SK-N-MC (cell line): ENCODE measurements at regions not wholly inside any gene's neighbourhood (a gene's known extent, or its start where the extent isn't known, plus 50 kb on each side); places are given as distances from the start of the nearest gene placed in this dataset.
"Not testable (repeated sequence)": the region's sequence is repeated elsewhere in the genome, so short reads cannot be mapped to it uniquely, and the experiment has no call there.

ENCODE experiments used
- EZH2 ChIP-seq: fragments of 200-600 bp; sonication (generic); IDR thresholded peaks from one replicate; pipeline ENCODE4 v1.6.1; 2017; ENCODE audit warnings: antibody characterized with exemption
- FOXP2 ChIP-seq: optimal IDR thresholded peaks from 2 replicates; pipeline ENCODE3; 2011; ENCODE audit warnings: mild to moderate bottlenecking, moderate library complexity; ENCODE audit not compliant: insufficient read depth; ENCODE audit errors: extremely low read length, control extremely low read depth
- POLR2AphosphoS5 ChIP-seq: IDR thresholded peaks from 2 replicates; pipeline ENCODE4 v1.6.1; 2012; ENCODE audit warnings: mild to moderate bottlenecking, low read depth, low read length, borderline replicate concordance

GRCh38 chr7:1304011-1304410 is 71.3 kb downstream of the UNCX start:
- TF ChIP-seq EZH2, POLR2AphosphoS5, FOXP2: not testable (repeated sequence)
